Spleen (tissue), 7 donors: ENCODE measurements at regions not wholly inside any gene's neighbourhood (a gene's known extent, or its start where the extent isn't known, plus 50 kb on each side); places are given as distances from the start of the nearest gene placed in this dataset.

Source experiments
- CTCF ChIP-seq, 11 experiments: fragments of 200-600 bp in 7 of 11; fragments of 450-650 bp in 4 of 11; sonication (generic) in 4 of 11; IDR thresholded peaks in 8 of 11; conservative IDR thresholded peaks in 3 of 11; 1 replicate in 7 of 11; 2 replicates in 4 of 11; pipeline versions ENCODE4 v1.4.0 to v1.8.0; 2016 to 2021; ENCODE audit warnings: antibody characterized with exemption in 11 of 11, inconsistent platforms in 4 of 11, mild to moderate bottlenecking in 1 of 11
- POLR2AphosphoS5 ChIP-seq, 3 donors: sonication (generic); formaldehyde crosslinking; IDR thresholded peaks; one replicate each; pipeline ENCODE4 v1.5.1; 2017; ENCODE audit warnings: antibody characterized with exemption in 3 of 3
- donor health status: DM: no; HTN: no; CAD: no; lungs with moderate emphysema.
- donor health status: DM: no; HTN: no; CAD: no.
- donor health status: DM: no; HTN: no; CAD: no.

- TF ChIP-seq CTCF (IDR thresholded peaks at IDR 0.05 in 8 of 11, conservative IDR thresholded peaks at IDR 0.05 in 3 of 11), result no peak
- TF ChIP-seq POLR2AphosphoS5 (IDR thresholded peaks at IDR 0.05), result no peak
These were observed 169.5 kb upstream of the RIPOR2 start for GRCh38 chr6:25105070-25105925.
